A549 (cell line): ENCODE measurements at regions not wholly inside any gene's neighbourhood (a gene's known extent, or its start where the extent isn't known, plus 50 kb on each side); places are given as distances from the start of the nearest gene placed in this dataset.

ENCODE experiments used
- ATAC-seq, 2 experiments: fragments of 200-7000 bp in 1 of 2; fragments of >200 bp in 1 of 2; cut with Nextera tagmentation in 1 of 2; cut with Tn5 transposase in 1 of 2; 3 replicates each; pipeline versions ENCODE4 v1.8.0 to v1.9.1; 2018 to 2020; ENCODE audit warnings: mild to moderate bottlenecking in 1 of 2, moderate library complexity in 1 of 2
- CTCF ChIA-PET: fragments of 300-600 bp; sonication (Branson Sonifier 250); formaldehyde crosslinking; extraction: SDS; loops from one replicate; lab custom pipeline; 2021; ENCODE audit warnings: antibody characterized with exemption, inconsistent platforms; lab: Yijun Ruan, JAX
- POLR2A ChIA-PET: fragments of 350-600 bp; formaldehyde crosslinking; extraction: SDS; loops from one replicate; lab custom pipeline; 2021; ENCODE audit warnings: antibody characterized with exemption, inconsistent platforms; lab: Yijun Ruan, JAX
- DNase-seq, 2 experiments: peaks; one replicate each; pipeline versions ENCODE4 v3.0.0 to v3.0.0-alpha.2; 2011 to 2016; ENCODE audit warnings: low read depth in 1 of 2, low spot score in 1 of 2
- FAIRE-seq: peaks from 2 replicates; lab custom pipeline; 2011; peaks lifted over from hg19 to GRCh38; lab: Jason Lieb, UNC
- H3K27ac ChIP-seq, 2 experiments: fragments of >200 bp; sonication (Bioruptor Twin); formaldehyde crosslinking; 3 replicates each; pipeline ENCODE4 v1.5.1; 2016 to 2017
- H3K4me1 ChIP-seq: fragments of >200 bp; sonication (Bioruptor Twin); formaldehyde crosslinking; 3 replicates; pipeline ENCODE4 v1.6.1; 2016
- H3K4me2 ChIP-seq: fragments of >200 bp; sonication (Bioruptor Twin); formaldehyde crosslinking; 3 replicates; pipeline ENCODE4 v1.6.1; 2016
- H3K4me3 ChIP-seq: fragments of >200 bp; sonication (Bioruptor Twin); formaldehyde crosslinking; 3 replicates; pipeline ENCODE4 v1.5.1; 2016
- H3K9me3 ChIP-seq: fragments of >200 bp; sonication (Bioruptor Twin); formaldehyde crosslinking; 3 replicates; pipeline ENCODE4 v1.6.1; 2016
- CBX2 ChIP-seq: fragments of 200-600 bp; sonication (generic); IDR thresholded peaks from 2 replicates; pipeline ENCODE4 v1.6.1; 2016; ENCODE audit warnings: low read depth, mild to moderate bottlenecking, borderline replicate concordance
- CEBPB ChIP-seq, 2 experiments: fragments of >200 bp in 1 of 2; sonication (Bioruptor Twin) in 1 of 2; formaldehyde crosslinking in 1 of 2; IDR thresholded peaks; 2 replicates each; pipeline ENCODE4 v1.6.1; 2012 to 2016
- CHD2 ChIP-seq: fragments of 150-350 bp; IDR thresholded peaks from 2 replicates; pipeline ENCODE4 v1.6.1; 2014; ENCODE audit warnings: low read length; ENCODE audit not compliant: partially characterized antibody
- EP300 ChIP-seq, 2 experiments: fragments of >200 bp; sonication (Bioruptor Twin); formaldehyde crosslinking; IDR thresholded peaks; 2 replicates in 1 of 2; 3 replicates in 1 of 2; pipeline ENCODE4 v1.6.1; 2016 to 2017
- FOSB ChIP-seq: fragments of 250-450 bp; sonication (Bioruptor Pico); IDR thresholded peaks from 2 replicates; pipeline ENCODE4 v1.5.0; 2020; ENCODE audit warnings: mild to moderate bottlenecking, moderate library complexity
- GATA3 ChIP-seq: IDR thresholded peaks from 2 replicates; pipeline ENCODE4 v1.6.1; 2012; ENCODE audit warnings: borderline replicate concordance
- HDAC2 ChIP-seq: fragments of 200-600 bp; sonication (generic); IDR thresholded peaks from 2 replicates; pipeline ENCODE4 v1.6.1; 2016
- HMGXB4 ChIP-seq: fragments of 250-450 bp; sonication (Bioruptor Pico); IDR thresholded peaks from 2 replicates; pipeline ENCODE4 v1.5.0; 2021; ENCODE audit warnings: mild to moderate bottlenecking, moderate library complexity, borderline replicate concordance
- KDM5A ChIP-seq: fragments of 200-600 bp; sonication (generic); IDR thresholded peaks from 2 replicates; pipeline ENCODE4 v1.6.1; 2016; ENCODE audit warnings: antibody characterized with exemption, mild to moderate bottlenecking
- MAFK ChIP-seq: fragments of 450-650 bp; IDR thresholded peaks from 2 replicates; pipeline ENCODE4 v1.6.1; 2014; ENCODE audit not compliant: partially characterized antibody
- MAZ ChIP-seq: fragments of 150-350 bp; IDR thresholded peaks from 2 replicates; pipeline ENCODE4 v1.6.1; 2014; ENCODE audit warnings: antibody characterized with exemption, low read depth, low read length, borderline replicate concordance
- MYC ChIP-seq: IDR thresholded peaks from 2 replicates; pipeline ENCODE4 v1.6.1; 2012; ENCODE audit warnings: mild to moderate bottlenecking, inconsistent platforms, low read length, improper control_type of control experiment, borderline replicate concordance
- NFE2L2 ChIP-seq: fragments of 150-350 bp; conservative IDR thresholded peaks from 2 replicates; pipeline ENCODE4 v1.6.1; 2014; ENCODE audit warnings: low read length
- NR3C1 ChIP-seq: fragments of >200 bp; sonication (Bioruptor Twin); formaldehyde crosslinking; IDR thresholded peaks from 3 replicates; pipeline ENCODE4 v1.6.1; 2017
- POLR2AphosphoS2 ChIP-seq: conservative IDR thresholded peaks from 2 replicates; pipeline ENCODE4 v1.6.1; 2012; ENCODE audit warnings: low read length, improper control_type of control experiment, inconsistent platforms
- RAD21 ChIP-seq, 2 experiments: fragments of >200 bp in 1 of 2; sonication (Bioruptor Twin) in 1 of 2; formaldehyde crosslinking in 1 of 2; IDR thresholded peaks in 1 of 2; conservative IDR thresholded peaks in 1 of 2; 2 replicates in 1 of 2; 3 replicates in 1 of 2; pipeline ENCODE4 v1.6.1; 2012 to 2018; ENCODE audit warnings: inconsistent platforms in 1 of 2
- RCOR1 ChIP-seq: fragments of 150-350 bp; IDR thresholded peaks from 2 replicates; pipeline ENCODE4 v1.6.1; 2014; ENCODE audit warnings: antibody characterized with exemption, low read length, low read depth
- RNF2 ChIP-seq: fragments of 200-600 bp; sonication (generic); IDR thresholded peaks from 2 replicates; pipeline ENCODE4 v1.6.1; 2016; ENCODE audit warnings: low read depth, mild to moderate bottlenecking, antibody characterized with exemption, moderate library complexity, borderline replicate concordance
- SMC3 ChIP-seq: fragments of >200 bp; sonication (Bioruptor Twin); formaldehyde crosslinking; IDR thresholded peaks from 3 replicates; pipeline ENCODE4 v1.6.1; 2018; ENCODE audit warnings: inconsistent platforms
- SREBF2 ChIP-seq: fragments of 450-650 bp; IDR thresholded peaks from 2 replicates; pipeline ENCODE4 v1.6.1; 2014; ENCODE audit warnings: mild to moderate bottlenecking, moderate library complexity
- USF2 ChIP-seq: fragments of 450-650 bp; IDR thresholded peaks from 2 replicates; pipeline ENCODE4 v1.6.1; 2014; ENCODE audit warnings: antibody characterized with exemption
- ZNF302 ChIP-seq: fragments of 250-450 bp; sonication (Bioruptor Pico); IDR thresholded peaks from 2 replicates; pipeline ENCODE4 v1.9.0; 2021; ENCODE audit warnings: inconsistent platforms, mild to moderate bottlenecking, moderate library complexity
- WGBS: methylation state at CpG from one replicate; pipeline ENCODE4 v1.1.6; 2017; ENCODE audit errors: missing lambda C conversion rate; 5-methylcytosine and 5-hydroxymethylcytosine counted together
- TF ChIP-seq, protein P1 (sequence below): IDR thresholded peaks from 2 replicates; pipeline ENCODE4 v1.6.1; 2012; ENCODE audit warnings: low read depth, borderline replicate concordance
- TF ChIP-seq, protein P2 (sequence below): fragments of 200-600 bp; sonication (generic); IDR thresholded peaks from 2 replicates; pipeline ENCODE4 v1.6.1; 2016; ENCODE audit warnings: antibody characterized with exemption, mild to moderate bottlenecking, moderate library complexity

DNA sequence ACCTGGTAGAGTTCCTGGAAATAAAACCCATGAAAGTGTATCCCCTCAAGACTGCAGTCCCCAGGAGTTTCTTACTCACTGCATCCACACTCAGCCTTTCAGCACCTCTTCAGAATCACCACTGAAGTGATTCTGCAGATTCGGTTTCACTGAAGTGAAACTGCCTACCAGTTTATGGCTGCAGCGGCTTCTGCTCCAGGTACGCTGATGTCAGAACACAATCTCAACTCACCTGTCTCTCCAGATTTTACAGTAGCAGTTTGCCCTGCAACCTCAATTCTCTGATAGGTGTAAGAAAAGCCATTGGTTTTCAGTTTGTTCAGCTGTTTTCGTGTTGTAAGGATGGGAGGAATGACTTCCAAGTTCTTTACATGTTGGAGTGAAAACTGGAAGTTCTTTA, 124.8 kb downstream of the TSN start:
- POLR2A ChIA-PET: no interaction called here

DNA sequence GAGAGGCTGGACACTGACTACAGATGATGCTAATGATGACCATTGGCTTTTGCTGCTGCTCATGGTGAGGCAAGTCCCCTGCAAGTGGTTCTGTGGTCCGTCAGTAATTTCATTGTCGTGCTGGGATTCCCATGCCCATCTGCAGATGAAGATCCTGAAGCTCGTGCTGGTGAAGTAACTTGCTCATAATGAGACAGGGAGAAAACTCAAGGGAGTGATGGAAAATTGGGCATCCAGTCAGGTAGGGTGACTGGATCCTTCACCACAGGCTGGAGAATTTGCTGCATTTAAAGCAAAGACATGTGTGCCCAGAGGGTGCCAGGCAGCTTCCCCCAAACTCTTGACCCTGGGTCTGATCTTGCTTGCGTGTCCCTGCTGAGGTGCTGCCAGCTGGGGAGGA, 125.6 kb downstream of the TSN start:
- no peak for DNase-seq
- Histone ChIP-seq H3K4me1 (no peaks in the 10 kb centered on the region), H3K27ac (no peak overlapping the region), H3K4me2 (no peak overlapping the region), H3K4me3 (no peak overlapping the region), H3K9me3 (no peaks in the 10 kb centered on the region)
- TF ChIP-seq NFE2L2: no peak
- no peak for TF ChIP-seq USF2
- TF ChIP-seq CHD2: no peak
- no peak for TF ChIP-seq SREBF2
- TF ChIP-seq KDM5A: no peak
- no peak for TF ChIP-seq RNF2
- no peak for TF ChIP-seq CBX2
- no peak for TF ChIP-seq NR3C1
- TF ChIP-seq MAFK: no peak
- TF ChIP-seq MYC: no peak
- ChIA-PET CTCF (interaction anchor here (1.0 kb wide), 1 partner anchor 16 kb away, joined by 3 read pairs; no protein-coding TSS in a partner anchor), POLR2A (no interaction called here)
- ATAC-seq: no peak
- 7% methylated on average over 4 of the region's 4 CpGs for WGBS
- no peak for FAIRE-seq

More for the DNA sequence above, 124.8 kb downstream of the TSN start:
- DNase-seq (no peak), ATAC-seq (no peak), FAIRE-seq (no peak)
- WGBS: 2% methylated on average over 4 of the region's 4 CpGs
- CTCF ChIA-PET: no interaction called here
- Histone ChIP-seq H3K4me2 (no peak overlapping the region), H3K9me3 (no peaks in the 10 kb centered on the region), H3K4me1 (no peaks in the 10 kb centered on the region), H3K27ac (no peak overlapping the region), H3K4me3 (no peak overlapping the region)
- TF ChIP-seq, protein P1, sequence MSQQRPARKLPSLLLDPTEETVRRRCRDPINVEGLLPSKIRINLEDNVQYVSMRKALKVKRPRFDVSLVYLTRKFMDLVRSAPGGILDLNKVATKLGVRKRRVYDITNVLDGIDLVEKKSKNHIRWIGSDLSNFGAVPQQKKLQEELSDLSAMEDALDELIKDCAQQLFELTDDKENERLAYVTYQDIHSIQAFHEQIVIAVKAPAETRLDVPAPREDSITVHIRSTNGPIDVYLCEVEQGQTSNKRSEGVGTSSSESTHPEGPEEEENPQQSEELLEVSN: no peak
- no peak for TF ChIP-seq FOSB (CRISPR knock-in tag)
- TF ChIP-seq RAD21 (conservative IDR thresholded peaks at IDR 0.05 in 1 of 2, IDR thresholded peaks at IDR 0.05 in 1 of 2): no peak
- TF ChIP-seq GATA3: no peak
- no peak for TF ChIP-seq ZNF302 (CRISPR knock-in tag)
- no peak for TF ChIP-seq CEBPB (IDR thresholded peaks at IDR 0.05)
- no peak for TF ChIP-seq RNF2
- TF ChIP-seq, protein P2, sequence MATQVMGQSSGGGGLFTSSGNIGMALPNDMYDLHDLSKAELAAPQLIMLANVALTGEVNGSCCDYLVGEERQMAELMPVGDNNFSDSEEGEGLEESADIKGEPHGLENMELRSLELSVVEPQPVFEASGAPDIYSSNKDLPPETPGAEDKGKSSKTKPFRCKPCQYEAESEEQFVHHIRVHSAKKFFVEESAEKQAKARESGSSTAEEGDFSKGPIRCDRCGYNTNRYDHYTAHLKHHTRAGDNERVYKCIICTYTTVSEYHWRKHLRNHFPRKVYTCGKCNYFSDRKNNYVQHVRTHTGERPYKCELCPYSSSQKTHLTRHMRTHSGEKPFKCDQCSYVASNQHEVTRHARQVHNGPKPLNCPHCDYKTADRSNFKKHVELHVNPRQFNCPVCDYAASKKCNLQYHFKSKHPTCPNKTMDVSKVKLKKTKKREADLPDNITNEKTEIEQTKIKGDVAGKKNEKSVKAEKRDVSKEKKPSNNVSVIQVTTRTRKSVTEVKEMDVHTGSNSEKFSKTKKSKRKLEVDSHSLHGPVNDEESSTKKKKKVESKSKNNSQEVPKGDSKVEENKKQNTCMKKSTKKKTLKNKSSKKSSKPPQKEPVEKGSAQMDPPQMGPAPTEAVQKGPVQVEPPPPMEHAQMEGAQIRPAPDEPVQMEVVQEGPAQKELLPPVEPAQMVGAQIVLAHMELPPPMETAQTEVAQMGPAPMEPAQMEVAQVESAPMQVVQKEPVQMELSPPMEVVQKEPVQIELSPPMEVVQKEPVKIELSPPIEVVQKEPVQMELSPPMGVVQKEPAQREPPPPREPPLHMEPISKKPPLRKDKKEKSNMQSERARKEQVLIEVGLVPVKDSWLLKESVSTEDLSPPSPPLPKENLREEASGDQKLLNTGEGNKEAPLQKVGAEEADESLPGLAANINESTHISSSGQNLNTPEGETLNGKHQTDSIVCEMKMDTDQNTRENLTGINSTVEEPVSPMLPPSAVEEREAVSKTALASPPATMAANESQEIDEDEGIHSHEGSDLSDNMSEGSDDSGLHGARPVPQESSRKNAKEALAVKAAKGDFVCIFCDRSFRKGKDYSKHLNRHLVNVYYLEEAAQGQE: no peak
- TF ChIP-seq SMC3: no peak
- TF ChIP-seq HMGXB4 (CRISPR knock-in tag): no peak
- no peak for TF ChIP-seq SREBF2
- no peak for TF ChIP-seq RCOR1
- TF ChIP-seq POLR2AphosphoS2: no peak
- no peak for TF ChIP-seq KDM5A
- no peak for TF ChIP-seq HDAC2
- TF ChIP-seq MAZ: no peak
- no peak for TF ChIP-seq EP300 (IDR thresholded peaks at IDR 0.05)
- TF ChIP-seq CBX2: no peak
